Transverse colon (tissue), 4 donors: ENCODE measurements at regions not wholly inside any gene's neighbourhood (a gene's known extent, or its start where the extent isn't known, plus 50 kb on each side); places are given as distances from the start of the nearest gene placed in this dataset.
"Not testable (repeated sequence)": the region's sequence is repeated elsewhere in the genome, so short reads cannot be mapped to it uniquely, and the experiment has no call there.

Experiments used
- EP300 ChIP-seq: sonication (generic); formaldehyde crosslinking; IDR thresholded peaks from one replicate; pipeline ENCODE4 v1.6.1; 2017; ENCODE audit warnings: antibody characterized with exemption, low read depth
- POLR2A ChIP-seq: fragments of 450-650 bp; IDR thresholded peaks from one replicate; pipeline ENCODE4 v1.6.1; 2016; ENCODE audit warnings: antibody characterized with exemption, mild to moderate bottlenecking, moderate library complexity
- POLR2AphosphoS5 ChIP-seq, 3 donors: sonication (generic); formaldehyde crosslinking; IDR thresholded peaks; one replicate each; pipeline ENCODE4 v1.6.1; 2016; ENCODE audit warnings: antibody characterized with exemption in 3 of 3
- TF ChIP-seq, protein P1 (sequence below), 5 experiments: fragments of 200-600 bp in 3 of 5; fragments of 450-650 bp in 2 of 5; sonication (generic) in 3 of 5; IDR thresholded peaks; 1 replicate in 2 of 5; 2 replicates in 3 of 5; pipeline ENCODE4 v1.5.1; 2016 to 2017; ENCODE audit warnings: antibody characterized with exemption in 5 of 5, inconsistent platforms in 3 of 5, mild to moderate bottlenecking in 2 of 5, moderate library complexity in 1 of 5

DNA sequence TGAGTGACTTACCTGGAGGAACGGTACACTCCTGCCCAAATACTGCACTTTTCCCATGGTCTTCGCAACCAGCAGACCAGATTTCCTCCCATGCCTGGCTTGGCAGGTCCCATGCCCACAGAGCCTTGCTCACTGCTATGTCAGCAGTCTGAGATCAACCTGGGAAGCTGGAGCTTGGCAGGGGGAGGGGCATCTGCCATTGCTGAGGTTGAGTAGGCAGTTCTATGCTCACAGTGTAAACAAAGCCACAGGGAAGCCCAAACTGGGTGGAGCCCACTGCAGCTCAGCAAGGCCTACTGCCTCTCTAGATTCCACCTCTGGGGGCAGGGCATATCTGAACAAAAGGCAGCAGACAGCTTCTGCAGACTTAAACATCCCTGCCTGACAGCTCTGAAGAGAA is 435.3 kb upstream of the STEAP1 start:
- TF ChIP-seq POLR2A; POLR2AphosphoS5 (IDR thresholded peaks at IDR 0.05); EP300: not testable (repeated sequence)
- TF ChIP-seq, protein P1, sequence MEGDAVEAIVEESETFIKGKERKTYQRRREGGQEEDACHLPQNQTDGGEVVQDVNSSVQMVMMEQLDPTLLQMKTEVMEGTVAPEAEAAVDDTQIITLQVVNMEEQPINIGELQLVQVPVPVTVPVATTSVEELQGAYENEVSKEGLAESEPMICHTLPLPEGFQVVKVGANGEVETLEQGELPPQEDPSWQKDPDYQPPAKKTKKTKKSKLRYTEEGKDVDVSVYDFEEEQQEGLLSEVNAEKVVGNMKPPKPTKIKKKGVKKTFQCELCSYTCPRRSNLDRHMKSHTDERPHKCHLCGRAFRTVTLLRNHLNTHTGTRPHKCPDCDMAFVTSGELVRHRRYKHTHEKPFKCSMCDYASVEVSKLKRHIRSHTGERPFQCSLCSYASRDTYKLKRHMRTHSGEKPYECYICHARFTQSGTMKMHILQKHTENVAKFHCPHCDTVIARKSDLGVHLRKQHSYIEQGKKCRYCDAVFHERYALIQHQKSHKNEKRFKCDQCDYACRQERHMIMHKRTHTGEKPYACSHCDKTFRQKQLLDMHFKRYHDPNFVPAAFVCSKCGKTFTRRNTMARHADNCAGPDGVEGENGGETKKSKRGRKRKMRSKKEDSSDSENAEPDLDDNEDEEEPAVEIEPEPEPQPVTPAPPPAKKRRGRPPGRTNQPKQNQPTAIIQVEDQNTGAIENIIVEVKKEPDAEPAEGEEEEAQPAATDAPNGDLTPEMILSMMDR (IDR thresholded peaks at IDR 0.05) = not testable (repeated sequence)
